ENCODE measurements at regions not wholly inside any gene's neighbourhood (a gene's known extent, or its start where the extent isn't known, plus 50 kb on each side); places are given as distances from the start of the nearest gene placed in this dataset.

- TF ChIP-seq CTCF (IDR thresholded peaks at IDR 0.05; ENCODE audit: poor library complexity, severe bottlenecking) = no peak
- TF ChIP-seq, protein P1, sequence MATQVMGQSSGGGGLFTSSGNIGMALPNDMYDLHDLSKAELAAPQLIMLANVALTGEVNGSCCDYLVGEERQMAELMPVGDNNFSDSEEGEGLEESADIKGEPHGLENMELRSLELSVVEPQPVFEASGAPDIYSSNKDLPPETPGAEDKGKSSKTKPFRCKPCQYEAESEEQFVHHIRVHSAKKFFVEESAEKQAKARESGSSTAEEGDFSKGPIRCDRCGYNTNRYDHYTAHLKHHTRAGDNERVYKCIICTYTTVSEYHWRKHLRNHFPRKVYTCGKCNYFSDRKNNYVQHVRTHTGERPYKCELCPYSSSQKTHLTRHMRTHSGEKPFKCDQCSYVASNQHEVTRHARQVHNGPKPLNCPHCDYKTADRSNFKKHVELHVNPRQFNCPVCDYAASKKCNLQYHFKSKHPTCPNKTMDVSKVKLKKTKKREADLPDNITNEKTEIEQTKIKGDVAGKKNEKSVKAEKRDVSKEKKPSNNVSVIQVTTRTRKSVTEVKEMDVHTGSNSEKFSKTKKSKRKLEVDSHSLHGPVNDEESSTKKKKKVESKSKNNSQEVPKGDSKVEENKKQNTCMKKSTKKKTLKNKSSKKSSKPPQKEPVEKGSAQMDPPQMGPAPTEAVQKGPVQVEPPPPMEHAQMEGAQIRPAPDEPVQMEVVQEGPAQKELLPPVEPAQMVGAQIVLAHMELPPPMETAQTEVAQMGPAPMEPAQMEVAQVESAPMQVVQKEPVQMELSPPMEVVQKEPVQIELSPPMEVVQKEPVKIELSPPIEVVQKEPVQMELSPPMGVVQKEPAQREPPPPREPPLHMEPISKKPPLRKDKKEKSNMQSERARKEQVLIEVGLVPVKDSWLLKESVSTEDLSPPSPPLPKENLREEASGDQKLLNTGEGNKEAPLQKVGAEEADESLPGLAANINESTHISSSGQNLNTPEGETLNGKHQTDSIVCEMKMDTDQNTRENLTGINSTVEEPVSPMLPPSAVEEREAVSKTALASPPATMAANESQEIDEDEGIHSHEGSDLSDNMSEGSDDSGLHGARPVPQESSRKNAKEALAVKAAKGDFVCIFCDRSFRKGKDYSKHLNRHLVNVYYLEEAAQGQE (IDR thresholded peaks at IDR 0.05; ENCODE audit: borderline replicate concordance) = no peak
These were observed 56.2 kb upstream of the CKS2 start for GRCh38 chr9:89254773-89255125.

Measured in neural cell (in vitro differentiated cells).